Activated T-helper 17 cell treated with anti-CD3 and anti-CD28 coated beads, Interleukin-2, amount 50 U/mL, for 72 hours (primary cell): ENCODE measurements at regions not wholly inside any gene's neighbourhood (a gene's known extent, or its start where the extent isn't known, plus 50 kb on each side); places are given as distances from the start of the nearest gene placed in this dataset.
A peak's percentile ranks its signal among the peaks of the same experiment; 100 is the strongest.

Source experiments
- ATAC-seq: fragments of 150-1000 bp; cut with Tn5 transposase; replicated peaks from 2 replicates; pipeline ENCODE4 v1.10.0; 2021; ENCODE audit warnings: mild to moderate bottlenecking, moderate library complexity
- H3K27ac Mint-ChIP-seq: one replicate; pipeline ENCODE4 v1.8.0; 2022; ENCODE audit warnings: mixed read lengths
- H3K27me3 Mint-ChIP-seq: one replicate; pipeline ENCODE4 v1.8.0; 2022; ENCODE audit warnings: mixed read lengths
- H3K36me3 Mint-ChIP-seq: one replicate; pipeline ENCODE4 v1.8.0; 2022; ENCODE audit warnings: low read depth, mild to moderate bottlenecking, mixed read lengths
- H3K4me1 Mint-ChIP-seq: one replicate; pipeline ENCODE4 v1.8.0; 2022; ENCODE audit warnings: mixed read lengths
- H3K4me3 Mint-ChIP-seq: one replicate; pipeline ENCODE4 v1.8.0; 2022; ENCODE audit warnings: mild to moderate bottlenecking, mixed read lengths
- H3K9me3 Mint-ChIP-seq: one replicate; pipeline ENCODE4 v1.8.0; 2022; ENCODE audit warnings: mixed read lengths

DNA sequence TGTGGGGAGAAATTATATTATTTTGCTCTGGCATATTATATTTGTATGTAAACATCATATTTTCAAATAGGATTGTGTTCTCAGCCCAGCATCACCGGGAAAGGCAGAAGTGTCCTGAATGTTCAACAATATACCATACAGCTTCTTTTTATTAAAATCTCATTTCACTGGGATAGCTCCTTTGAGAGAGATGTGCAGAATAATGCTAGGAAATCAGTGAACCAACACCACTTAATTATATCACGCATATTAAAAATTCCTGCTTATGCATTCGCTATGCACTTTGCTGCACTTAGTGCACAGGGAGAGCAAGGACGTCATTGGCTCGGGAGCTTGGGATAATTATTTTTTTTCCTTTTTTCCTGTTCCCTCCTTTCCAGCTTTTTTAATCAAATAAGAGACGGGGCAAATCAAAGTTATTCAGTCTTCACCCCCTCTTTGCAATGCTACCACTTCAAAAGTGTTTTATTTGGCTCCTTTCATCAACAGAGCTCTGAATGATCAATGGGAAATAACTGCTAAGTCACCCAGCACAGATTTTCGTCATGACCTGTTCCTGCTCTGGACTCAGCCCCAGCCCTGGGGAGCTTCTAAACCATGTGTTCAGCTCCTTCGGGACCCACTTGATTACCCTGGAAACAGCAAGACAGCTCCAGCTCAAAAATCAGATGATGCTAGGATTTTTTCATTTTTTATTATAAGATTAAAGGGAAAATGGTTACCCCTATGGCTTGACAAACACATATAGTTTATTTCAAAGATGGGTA lies 165.5 kb upstream of the DUSP10 start:
- no peak for ATAC-seq
- Mint-ChIP-seq H3K36me3 (no peaks in the 10 kb centered on the region), H3K27ac (no peak overlapping the region), H3K27me3 (no peaks in the 10 kb centered on the region), H3K4me1 (peaks cover 5% of the 10 kb centered on the region), H3K4me3 (no peak overlapping the region), H3K9me3 (no peaks in the 10 kb centered on the region)

DNA sequence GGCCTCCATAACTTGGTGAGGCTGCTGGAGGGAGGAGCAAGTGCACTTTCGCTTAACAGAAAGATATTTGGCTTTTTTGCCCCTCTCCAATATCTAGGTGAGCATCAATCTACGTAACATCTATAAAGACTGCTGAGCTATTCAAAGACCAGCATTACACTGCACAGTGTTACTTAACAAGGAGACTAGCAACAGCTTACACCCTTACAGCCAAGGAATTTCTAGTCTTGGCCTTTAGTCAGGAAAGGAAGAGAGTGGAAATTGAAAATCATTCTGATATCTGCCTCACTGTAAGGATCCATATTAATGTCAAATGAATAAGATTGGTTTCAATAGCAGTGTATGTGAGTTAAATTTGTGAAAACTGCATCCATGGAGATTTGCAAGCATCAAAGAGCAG lies 163.9 kb upstream of the DUSP10 start:
- no peaks in the 10 kb centered on the region for H3K27me3 Mint-ChIP-seq
- H3K9me3 Mint-ChIP-seq: no peaks in the 10 kb centered on the region
- H3K27ac Mint-ChIP-seq: no peak overlapping the region
- H3K36me3 Mint-ChIP-seq: no peaks in the 10 kb centered on the region
- H3K4me3 Mint-ChIP-seq: no peak overlapping the region
- H3K4me1 Mint-ChIP-seq: no peaks in the 10 kb centered on the region
- ATAC-seq: no peak

DNA sequence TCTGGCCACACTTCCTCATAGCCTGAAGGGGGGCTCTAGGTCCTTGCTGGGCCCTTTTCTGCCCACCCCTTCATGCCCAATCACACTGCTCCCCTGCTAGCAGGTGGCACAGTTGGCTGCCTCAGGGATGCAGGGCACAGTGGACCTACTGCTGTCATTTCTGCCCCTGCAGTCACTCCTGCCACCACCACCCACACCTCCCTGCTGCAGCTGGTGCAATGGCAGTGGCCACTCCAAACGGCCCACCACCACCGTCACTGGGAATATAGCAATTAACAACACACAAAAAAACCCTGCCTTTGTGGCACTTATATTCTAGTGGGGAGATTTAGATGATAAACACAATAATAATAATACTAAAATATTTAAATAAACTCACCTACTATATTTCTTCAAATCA lies 162.4 kb upstream of the DUSP10 start:
- H3K4me1 Mint-ChIP-seq: no peaks in the 10 kb centered on the region
- H3K4me3 Mint-ChIP-seq: no peak overlapping the region
- no peak for ATAC-seq

DNA sequence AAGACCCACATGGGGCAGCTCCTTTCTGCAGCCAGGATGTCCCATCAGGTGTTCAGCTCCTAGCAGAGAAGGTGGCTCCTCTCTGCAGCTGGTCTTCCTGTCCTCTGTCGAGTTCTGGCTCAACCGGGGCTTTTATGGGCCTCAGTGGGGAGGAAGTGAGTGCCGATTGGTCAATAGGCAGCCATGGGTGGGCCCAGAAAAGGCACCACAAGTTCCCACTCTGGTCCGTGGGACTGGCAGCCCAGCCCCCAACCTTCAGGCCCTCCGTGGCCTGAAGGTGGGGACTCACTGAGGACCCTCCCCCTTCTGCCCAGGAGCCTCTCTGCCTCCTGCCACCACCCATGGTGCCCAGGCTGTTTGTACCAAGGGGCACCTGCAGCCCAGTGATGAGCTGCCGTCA lies 161.7 kb upstream of the DUSP10 start:
- Mint-ChIP-seq H3K27me3 (no peaks in the 10 kb centered on the region), H3K4me1 (no peaks in the 10 kb centered on the region), H3K36me3 (no peaks in the 10 kb centered on the region), H3K27ac (no peak overlapping the region), H3K9me3 (no peaks in the 10 kb centered on the region), H3K4me3 (no peak overlapping the region)
- no peak for ATAC-seq

More for the DNA sequence above, 162.4 kb upstream of the DUSP10 start:
- H3K9me3 Mint-ChIP-seq: no peaks in the 10 kb centered on the region
- no peaks in the 10 kb centered on the region for H3K27me3 Mint-ChIP-seq
- H3K27ac Mint-ChIP-seq: no peak overlapping the region
- no peaks in the 10 kb centered on the region for H3K36me3 Mint-ChIP-seq

DNA sequence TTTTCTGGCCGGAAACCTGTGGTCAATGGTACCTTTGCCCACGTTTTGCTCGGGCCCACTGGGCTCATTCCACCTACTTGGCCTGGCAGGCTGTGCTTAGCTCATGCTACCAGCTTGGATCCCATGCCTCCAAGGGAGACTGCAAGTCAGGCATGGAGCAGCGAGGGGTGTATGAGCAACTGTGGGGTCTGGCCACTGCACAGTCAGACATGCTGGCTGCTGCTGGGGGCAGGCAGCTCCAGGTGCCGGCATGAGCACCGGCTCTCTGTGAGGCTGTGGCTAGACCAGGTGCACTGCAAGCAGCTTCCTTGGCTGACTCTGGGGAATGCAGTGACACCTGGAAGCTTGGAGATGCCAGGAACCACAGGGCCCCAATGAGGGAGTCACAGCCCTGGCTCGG lies 161.1 kb upstream of the DUSP10 start:
- ATAC-seq: no peak
- no peak overlapping the region for H3K4me3 Mint-ChIP-seq
- no peaks in the 10 kb centered on the region for H3K27me3 Mint-ChIP-seq

DNA sequence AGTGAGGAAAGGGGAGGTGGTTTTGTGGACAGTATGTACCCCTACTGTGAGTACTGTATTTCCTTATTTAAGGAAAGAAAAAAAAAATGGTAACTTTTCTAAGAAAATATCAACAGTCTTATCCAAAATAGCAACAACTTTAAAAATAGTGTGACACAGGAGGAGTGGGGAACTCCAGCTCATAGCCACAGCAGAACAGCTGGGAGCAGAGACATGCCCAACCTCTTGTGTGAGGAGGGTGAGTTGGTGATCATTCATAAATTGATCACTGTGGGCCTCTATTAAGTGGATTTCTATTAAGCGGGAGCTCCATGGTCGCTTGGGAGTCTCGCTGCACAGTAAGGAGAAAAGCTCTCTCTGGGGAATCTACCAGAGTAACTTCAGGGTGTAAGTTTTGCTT lies 158.8 kb upstream of the DUSP10 start:
- Mint-ChIP-seq H3K27me3 (peaks cover 4% of the 10 kb centered on the region), H3K36me3 (no peaks in the 10 kb centered on the region), H3K4me1 (no peaks in the 10 kb centered on the region), H3K27ac (no peak overlapping the region), H3K4me3 (no peak overlapping the region), H3K9me3 (no peaks in the 10 kb centered on the region)
- ATAC-seq: no peak

More for the DNA sequence above, 161.1 kb upstream of the DUSP10 start:
- Mint-ChIP-seq H3K27ac (no peak overlapping the region), H3K36me3 (no peaks in the 10 kb centered on the region), H3K9me3 (no peaks in the 10 kb centered on the region), H3K4me1 (no peaks in the 10 kb centered on the region)

DNA sequence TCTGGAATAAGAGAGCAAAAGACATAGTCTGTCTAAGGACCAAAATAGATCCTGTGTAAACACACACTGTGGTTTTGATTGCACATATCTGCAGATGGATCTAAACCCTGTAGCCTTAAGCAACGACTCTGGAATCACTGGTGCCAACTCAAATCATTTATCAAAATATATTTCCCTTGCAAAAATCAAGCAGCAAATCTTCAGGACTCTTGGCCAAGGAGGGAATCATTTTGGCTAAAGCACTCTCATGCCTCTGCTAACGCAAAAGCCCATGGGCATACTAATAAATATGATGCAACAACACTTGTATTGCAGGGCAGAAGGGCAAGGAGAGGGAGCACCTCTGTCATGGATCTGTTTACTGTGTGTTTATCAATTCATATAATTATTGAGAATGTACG lies 155.4 kb upstream of the DUSP10 start:
- Mint-ChIP-seq H3K4me1 (no peaks in the 10 kb centered on the region), H3K9me3 (no peaks in the 10 kb centered on the region), H3K27ac (no peak overlapping the region), H3K4me3 (no peak overlapping the region), H3K36me3 (no peaks in the 10 kb centered on the region), H3K27me3 (peaks cover 8% of the 10 kb centered on the region)
- ATAC-seq: no peak

DNA sequence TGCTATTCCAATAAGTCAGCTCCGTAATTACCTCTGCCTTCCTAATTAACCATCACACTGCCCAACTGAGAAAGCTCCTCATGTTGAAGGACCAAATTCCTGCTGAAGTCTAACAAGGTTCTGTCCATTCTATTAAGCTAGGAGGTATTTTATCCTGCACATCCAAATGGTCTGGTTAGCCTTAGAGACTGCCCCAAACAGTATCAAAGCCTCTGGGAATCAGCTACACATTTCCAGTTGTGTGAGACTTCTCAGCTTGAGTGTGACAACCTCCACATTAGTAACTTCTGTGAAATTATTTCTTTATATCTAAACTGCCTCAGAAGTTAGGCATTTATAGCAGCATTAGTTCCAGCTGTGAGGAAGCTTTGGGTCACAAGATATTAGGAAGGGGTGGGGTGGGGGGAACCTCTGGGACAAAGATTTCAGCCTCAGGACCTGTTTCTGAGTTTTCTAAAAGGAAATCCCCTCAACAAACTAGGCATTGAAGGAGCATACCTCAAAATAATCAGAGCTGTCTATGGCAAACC lies 150.5 kb upstream of the DUSP10 start:
- H3K9me3 Mint-ChIP-seq: no peaks in the 10 kb centered on the region
- H3K4me3 Mint-ChIP-seq: no peak overlapping the region
- peaks cover 12% of the 10 kb centered on the region for H3K27me3 Mint-ChIP-seq
- no peak for ATAC-seq
- no peaks in the 10 kb centered on the region for H3K36me3 Mint-ChIP-seq
- no peak overlapping the region for H3K27ac Mint-ChIP-seq
- H3K4me1 Mint-ChIP-seq: no peaks in the 10 kb centered on the region

DNA sequence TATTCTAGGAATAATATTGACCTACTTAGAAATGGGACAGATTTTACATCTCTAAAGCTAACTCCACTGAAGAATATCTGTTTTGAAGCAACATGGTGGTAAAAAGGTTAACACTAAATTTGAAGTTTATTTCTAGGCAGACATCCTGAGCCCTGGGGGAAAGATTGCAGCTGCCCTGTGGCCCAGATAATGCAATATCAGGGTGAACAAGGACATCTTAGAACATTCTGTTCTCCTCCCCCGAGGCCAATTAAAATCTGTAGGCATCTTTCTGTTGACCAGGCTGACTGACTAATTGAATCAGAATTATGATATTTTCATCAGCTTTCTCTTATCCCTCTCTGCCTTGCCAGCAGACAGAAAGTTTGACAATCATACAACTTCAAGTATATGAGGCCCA lies 149.8 kb upstream of the DUSP10 start:
- H3K27me3 Mint-ChIP-seq: peaks cover 10% of the 10 kb centered on the region
- H3K36me3 Mint-ChIP-seq: no peaks in the 10 kb centered on the region
- no peak overlapping the region for H3K4me3 Mint-ChIP-seq
- no peak for ATAC-seq
- H3K4me1 Mint-ChIP-seq: no peaks in the 10 kb centered on the region
- no peaks in the 10 kb centered on the region for H3K9me3 Mint-ChIP-seq
- H3K27ac Mint-ChIP-seq: no peak overlapping the region

DNA sequence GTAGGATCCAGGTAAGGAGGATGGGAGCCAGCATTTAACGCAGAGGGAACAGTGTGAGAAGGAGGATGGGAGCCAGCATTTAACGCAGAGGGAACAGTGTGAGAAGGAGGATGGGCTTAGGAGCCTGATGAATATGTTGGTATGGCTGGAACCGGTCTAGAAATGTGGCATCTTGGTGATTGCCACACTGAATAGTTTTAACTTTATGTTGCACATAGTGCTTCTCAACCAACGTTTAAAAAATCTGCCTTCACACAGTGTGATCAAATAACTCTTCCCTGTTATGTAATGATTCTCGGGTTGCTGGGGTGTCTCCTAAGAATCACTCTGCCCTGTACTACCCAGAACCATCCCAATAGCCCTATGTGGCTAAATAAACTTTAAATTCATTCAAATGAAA lies 146.9 kb upstream of the DUSP10 start:
- Mint-ChIP-seq H3K4me3 (no peak overlapping the region), H3K9me3 (no peaks in the 10 kb centered on the region), H3K27ac (no peak overlapping the region), H3K36me3 (no peaks in the 10 kb centered on the region), H3K4me1 (no peaks in the 10 kb centered on the region), H3K27me3 (peaks cover 12% of the 10 kb centered on the region)
- ATAC-seq: no peak

DNA sequence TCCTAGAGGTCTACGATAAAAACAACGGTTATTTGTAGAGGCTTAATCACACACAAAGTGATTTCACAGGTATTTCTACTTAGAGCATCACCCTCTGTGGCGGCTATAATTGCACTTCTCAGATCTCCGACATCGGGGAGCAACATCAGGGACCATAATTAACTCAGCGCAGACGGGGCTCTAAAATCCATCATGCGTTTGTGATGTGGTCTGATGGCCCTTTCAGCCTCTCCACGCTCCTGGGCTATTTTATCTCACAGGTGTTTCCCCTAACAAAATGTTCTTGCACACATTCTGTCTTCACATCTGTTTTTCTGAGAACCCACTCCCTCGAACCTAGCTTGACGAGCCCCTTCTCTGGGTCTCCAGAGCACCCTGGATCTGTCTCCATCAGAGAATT lies 146.3 kb upstream of the DUSP10 start:
- no peaks in the 10 kb centered on the region for H3K4me1 Mint-ChIP-seq
- no peaks in the 10 kb centered on the region for H3K36me3 Mint-ChIP-seq
- peaks cover 12% of the 10 kb centered on the region for H3K27me3 Mint-ChIP-seq
- ATAC-seq: no peak
- H3K4me3 Mint-ChIP-seq: no peak overlapping the region
- H3K9me3 Mint-ChIP-seq: no peaks in the 10 kb centered on the region
- H3K27ac Mint-ChIP-seq: no peak overlapping the region

DNA sequence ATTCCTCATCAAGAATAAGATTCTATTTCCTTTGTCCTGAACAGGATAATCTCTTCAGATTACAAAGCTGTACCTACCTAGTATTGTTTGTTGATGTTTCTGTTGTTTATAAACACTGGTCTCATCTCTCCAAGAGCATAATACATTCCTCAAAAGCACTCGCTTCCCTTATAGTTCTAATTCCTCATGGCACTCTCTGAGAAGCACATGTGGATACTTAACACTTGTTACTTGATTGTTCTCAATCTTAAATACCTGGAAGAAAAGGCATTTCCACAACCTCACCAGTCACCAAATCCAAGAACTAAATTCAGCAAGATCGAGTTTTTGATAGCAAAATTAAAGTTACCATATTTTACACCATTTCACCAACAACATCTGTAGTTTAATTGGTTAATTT lies 145.9 kb upstream of the DUSP10 start:
- no peak for ATAC-seq
- Mint-ChIP-seq H3K27ac (no peak overlapping the region), H3K36me3 (no peaks in the 10 kb centered on the region), H3K27me3 (peaks cover 12% of the 10 kb centered on the region), H3K4me1 (no peaks in the 10 kb centered on the region), H3K9me3 (no peaks in the 10 kb centered on the region), H3K4me3 (no peak overlapping the region)

DNA sequence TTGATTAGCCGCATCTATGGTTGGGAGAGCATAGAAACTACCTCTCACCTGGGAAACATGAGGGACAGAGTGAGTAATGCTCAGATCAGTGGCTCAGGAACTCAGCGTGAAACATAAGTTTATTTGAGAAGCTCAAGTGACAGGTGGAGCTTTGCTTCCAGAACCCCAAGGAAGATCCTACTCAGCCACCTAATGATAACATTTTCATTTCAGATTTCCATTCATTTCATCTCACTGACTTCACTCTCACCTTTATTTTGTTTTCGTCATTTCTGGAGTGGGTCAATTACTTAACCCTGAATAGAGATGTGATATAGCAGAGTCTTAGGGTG lies 145.5 kb upstream of the DUSP10 start:
- Mint-ChIP-seq H3K36me3 (no peaks in the 10 kb centered on the region), H3K4me1 (no peaks in the 10 kb centered on the region), H3K27me3 (peaks cover 12% of the 10 kb centered on the region), H3K4me3 (no peak overlapping the region), H3K9me3 (no peaks in the 10 kb centered on the region), H3K27ac (no peak overlapping the region)
- no peak for ATAC-seq

DNA sequence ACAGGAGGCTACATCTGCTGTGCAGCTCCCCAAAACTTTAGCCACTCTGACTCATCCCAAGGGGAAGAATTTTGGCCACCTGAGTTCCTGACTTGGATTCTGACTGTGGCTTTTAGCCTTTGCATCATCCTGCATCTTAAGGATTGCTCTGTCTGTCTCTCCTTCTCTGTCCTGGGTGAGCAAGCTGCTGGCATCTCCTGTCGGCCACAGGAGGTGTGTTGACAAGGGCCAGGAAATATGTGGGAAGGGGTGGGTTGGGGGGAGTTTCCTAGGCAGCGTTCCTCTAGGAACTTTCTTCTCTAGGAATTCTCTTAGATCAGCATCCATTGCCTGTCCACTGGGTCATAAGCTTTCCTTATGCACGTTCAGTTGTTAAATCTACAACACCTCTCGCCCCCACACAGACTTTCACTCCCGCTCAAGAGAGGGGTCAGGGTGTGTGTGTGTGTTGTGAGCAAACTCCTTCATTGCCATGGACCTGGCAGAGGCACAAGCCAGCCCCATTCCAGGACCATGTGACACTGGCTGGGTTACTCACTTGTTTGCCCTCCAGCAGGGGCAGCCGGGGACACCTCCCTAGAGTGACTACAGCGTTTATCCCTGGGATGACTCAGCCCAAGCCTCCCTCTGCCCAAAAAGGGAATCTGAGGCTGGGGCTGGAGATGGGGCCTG lies 145.0 kb upstream of the DUSP10 start:
- no peaks in the 10 kb centered on the region for H3K36me3 Mint-ChIP-seq
- H3K9me3 Mint-ChIP-seq: no peaks in the 10 kb centered on the region
- H3K27me3 Mint-ChIP-seq: peaks cover 12% of the 10 kb centered on the region
- no peak overlapping the region for H3K27ac Mint-ChIP-seq
- no peak overlapping the region for H3K4me3 Mint-ChIP-seq
- H3K4me1 Mint-ChIP-seq: no peaks in the 10 kb centered on the region
- ATAC-seq: peak; percentile 29

DNA sequence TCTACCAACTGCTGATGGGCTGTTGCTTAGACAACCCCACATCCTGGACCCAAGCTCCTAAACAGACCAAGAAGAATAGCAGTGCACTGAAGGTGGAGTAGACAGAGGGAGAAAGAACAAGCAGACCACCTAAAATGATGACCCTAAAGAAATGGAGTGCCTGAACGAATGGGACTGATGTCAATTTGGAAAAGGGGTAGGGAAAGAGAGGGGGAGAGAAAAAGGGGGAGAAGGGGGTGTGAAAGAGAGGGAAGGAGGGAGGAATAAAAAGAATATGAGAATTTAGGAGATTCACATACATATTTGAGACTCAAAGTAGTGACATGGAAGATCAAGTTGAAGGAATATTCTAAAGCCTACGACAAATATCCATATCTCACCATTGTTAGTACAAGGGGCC lies 144.4 kb upstream of the DUSP10 start:
- Mint-ChIP-seq H3K27ac (no peak overlapping the region), H3K9me3 (no peaks in the 10 kb centered on the region), H3K27me3 (peaks cover 12% of the 10 kb centered on the region), H3K4me1 (no peaks in the 10 kb centered on the region), H3K36me3 (no peaks in the 10 kb centered on the region), H3K4me3 (no peak overlapping the region)
- no peak for ATAC-seq
